Natural killer cell (primary cell): ENCODE measurements at regions not wholly inside any gene's neighbourhood (a gene's known extent, or its start where the extent isn't known, plus 50 kb on each side); places are given as distances from the start of the nearest gene placed in this dataset.

ENCODE experiments used
- ATAC-seq, 3 donors: fragments of 150-1000 bp in 2 of 3; fragments of 200-7000 bp in 1 of 3; cut with Tn5 transposase; 1 replicate in 1 of 3; 2 replicates in 2 of 3; pipeline ENCODE4 v1.10.0; 2021; ENCODE audit warnings: mild to moderate bottlenecking in 2 of 3, moderate library complexity in 2 of 3
- DNase-seq, 2 donors: peaks; one replicate each; pipeline versions ENCODE4 v3.0.0 to v3.0.0-alpha.2; 2013 to 2021; ENCODE audit warnings: mixed read lengths in 1 of 2
- H3K27ac ChIP-seq: one replicate; pipeline ENCODE4 v1.5.1; 2013; ENCODE audit warnings: mild to moderate bottlenecking, low read length
- H3K27me3 ChIP-seq: one replicate; pipeline ENCODE4 v1.6.1; 2013; ENCODE audit warnings: low read length; ENCODE audit not compliant: control insufficient read depth, insufficient read depth
- H3K36me3 ChIP-seq: one replicate; pipeline ENCODE4 v1.6.1; 2013; ENCODE audit warnings: low read length; ENCODE audit not compliant: control insufficient read depth, insufficient read depth
- H3K4me1 ChIP-seq: one replicate; pipeline ENCODE4 v1.6.1; 2013; ENCODE audit warnings: low read length; ENCODE audit not compliant: control insufficient read depth, insufficient read depth
- H3K4me3 ChIP-seq: one replicate; pipeline ENCODE4 v1.5.1; 2013; ENCODE audit warnings: low read length
- H3K9me3 ChIP-seq: one replicate; pipeline ENCODE4 v1.6.1; 2013; ENCODE audit warnings: low read length; ENCODE audit not compliant: control insufficient read depth, insufficient read depth
- H3K27ac Mint-ChIP-seq, 2 donors: one replicate each; pipeline ENCODE4 v1.8.0; 2022; ENCODE audit warnings: mild to moderate bottlenecking in 2 of 2, mixed read lengths in 2 of 2, moderate library complexity in 1 of 2
- H3K27me3 Mint-ChIP-seq, 2 donors: one replicate each; pipeline ENCODE4 v1.8.0; 2022; ENCODE audit warnings: low read depth in 2 of 2, mixed read lengths in 2 of 2
- H3K36me3 Mint-ChIP-seq: one replicate; pipeline ENCODE4 v1.8.0; 2022; ENCODE audit warnings: mixed read lengths
- H3K4me1 Mint-ChIP-seq, 2 donors: one replicate each; pipeline ENCODE4 v1.8.0; 2022; ENCODE audit warnings: mixed read lengths in 2 of 2
- H3K4me3 Mint-ChIP-seq: one replicate; pipeline ENCODE4 v1.8.0; 2022; ENCODE audit warnings: mild to moderate bottlenecking, moderate library complexity, mixed read lengths
- H3K9me3 Mint-ChIP-seq, 2 donors: one replicate each; pipeline ENCODE4 v1.8.0; 2022; ENCODE audit warnings: mixed read lengths in 2 of 2
- WGBS: methylation state at CpG from one replicate; pipeline ENCODE4 v1.1.7; 2013; ENCODE audit warnings: missing lambda C conversion rate; ENCODE audit not compliant: insufficient coverage; 5-methylcytosine and 5-hydroxymethylcytosine counted together
- intact Hi-C: fragments of 100-400 bp; cut with micrococcal nuclease; formaldehyde crosslinking; loops from one replicate; pipeline ENCODE4 v1.14.2; 2022
- TF ChIP-seq, protein P1 (sequence below): fragments of 200-600 bp; IDR thresholded peaks from one replicate; pipeline ENCODE4 v1.8.0; 2022; ENCODE audit warnings: antibody characterized with exemption

- intact Hi-C loops, result no loop called here
- no peak for ATAC-seq
- no peaks in the 10 kb centered on the region for H3K36me3 ChIP-seq
- no peaks in the 10 kb centered on the region for H3K36me3 Mint-ChIP-seq
- H3K4me3 ChIP-seq, result no peak overlapping the region
- no peak overlapping the region for H3K27ac ChIP-seq
- TF ChIP-seq, protein P1, sequence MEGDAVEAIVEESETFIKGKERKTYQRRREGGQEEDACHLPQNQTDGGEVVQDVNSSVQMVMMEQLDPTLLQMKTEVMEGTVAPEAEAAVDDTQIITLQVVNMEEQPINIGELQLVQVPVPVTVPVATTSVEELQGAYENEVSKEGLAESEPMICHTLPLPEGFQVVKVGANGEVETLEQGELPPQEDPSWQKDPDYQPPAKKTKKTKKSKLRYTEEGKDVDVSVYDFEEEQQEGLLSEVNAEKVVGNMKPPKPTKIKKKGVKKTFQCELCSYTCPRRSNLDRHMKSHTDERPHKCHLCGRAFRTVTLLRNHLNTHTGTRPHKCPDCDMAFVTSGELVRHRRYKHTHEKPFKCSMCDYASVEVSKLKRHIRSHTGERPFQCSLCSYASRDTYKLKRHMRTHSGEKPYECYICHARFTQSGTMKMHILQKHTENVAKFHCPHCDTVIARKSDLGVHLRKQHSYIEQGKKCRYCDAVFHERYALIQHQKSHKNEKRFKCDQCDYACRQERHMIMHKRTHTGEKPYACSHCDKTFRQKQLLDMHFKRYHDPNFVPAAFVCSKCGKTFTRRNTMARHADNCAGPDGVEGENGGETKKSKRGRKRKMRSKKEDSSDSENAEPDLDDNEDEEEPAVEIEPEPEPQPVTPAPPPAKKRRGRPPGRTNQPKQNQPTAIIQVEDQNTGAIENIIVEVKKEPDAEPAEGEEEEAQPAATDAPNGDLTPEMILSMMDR, result no peak
- H3K4me3 Mint-ChIP-seq, result no peak overlapping the region
- H3K4me1 ChIP-seq, result no peaks in the 10 kb centered on the region
- H3K9me3 ChIP-seq, result no peaks in the 10 kb centered on the region
- H3K27me3 ChIP-seq, result no peaks in the 10 kb centered on the region
- H3K27ac Mint-ChIP-seq, result no peak overlapping the region
- H3K4me1 Mint-ChIP-seq, result no peaks in the 10 kb centered on the region
- DNase-seq, result no peak
- peaks cover 2 to 3% of the 10 kb centered on the region in 2 donors for H3K9me3 Mint-ChIP-seq
- WGBS, result 81% methylated on average over 5 of the region's 5 CpGs
- H3K27me3 Mint-ChIP-seq, result peaks cover 0 to 3% of the 10 kb centered on the region in 2 donors
Measured at GRCh38 chr2:129135017-129135416, 816.3 kb upstream of the HS6ST1 start.

- WGBS, result 90% methylated on average over 2 of the region's 2 CpGs
- Histone ChIP-seq H3K27ac (no peak overlapping the region), H3K4me3 (no peak overlapping the region), H3K9me3 (no peaks in the 10 kb centered on the region), H3K36me3 (no peaks in the 10 kb centered on the region), H3K27me3 (no peaks in the 10 kb centered on the region), H3K4me1 (no peaks in the 10 kb centered on the region)
- Mint-ChIP-seq H3K9me3 (peaks cover 3% of the 10 kb centered on the region in 2 donors), H3K4me3 (no peak overlapping the region), H3K4me1 (no peaks in the 10 kb centered on the region), H3K27me3 (peaks cover 0 to 3% of the 10 kb centered on the region in 2 donors), H3K27ac (no peak overlapping the region), H3K36me3 (no peaks in the 10 kb centered on the region)
- DNase-seq, result no peak
- no peak for ATAC-seq
- TF ChIP-seq, protein P1, result no peak
- intact Hi-C loops, result no loop called here
Measured at GRCh38 chr2:129139380-129139779, 820.7 kb upstream of the HS6ST1 start.

DNA sequence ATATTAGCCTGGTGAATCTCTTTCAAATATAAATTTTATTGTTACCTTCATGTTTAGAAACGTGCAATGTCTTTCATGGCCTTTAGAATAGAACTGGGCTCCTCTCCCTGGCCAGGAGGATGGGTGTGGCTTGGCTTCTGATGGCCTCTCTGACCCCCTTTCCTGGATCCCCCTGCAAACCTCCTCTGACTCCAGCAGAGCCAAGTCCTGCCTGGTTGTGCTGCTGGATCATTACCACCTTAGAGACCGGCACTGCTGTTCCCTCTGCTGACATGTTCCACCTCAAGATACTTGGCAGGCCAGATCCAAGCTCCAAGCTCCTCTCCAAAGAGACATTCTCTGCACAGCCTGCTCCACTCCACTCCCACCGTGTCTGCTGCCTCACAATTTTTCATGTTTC is 823.8 kb upstream of the HS6ST1 start:
- Histone ChIP-seq H3K9me3 (peaks cover 4% of the 10 kb centered on the region), H3K4me3 (no peak overlapping the region), H3K36me3 (no peaks in the 10 kb centered on the region), H3K27me3 (no peaks in the 10 kb centered on the region), H3K27ac (no peak overlapping the region), H3K4me1 (no peaks in the 10 kb centered on the region)
- intact Hi-C loops, result no loop called here
- no peaks in the 10 kb centered on the region for H3K27me3 Mint-ChIP-seq
- peaks cover 3 to 5% of the 10 kb centered on the region in 2 donors for H3K9me3 Mint-ChIP-seq
- H3K4me3 Mint-ChIP-seq, result no peak overlapping the region
- ATAC-seq, result no peak
- TF ChIP-seq, protein P1, result no peak
- no peak overlapping the region for H3K27ac Mint-ChIP-seq
- no peaks in the 10 kb centered on the region for H3K4me1 Mint-ChIP-seq
- no peak for DNase-seq
- WGBS, result 77% methylated on average over 3 of the region's 3 CpGs
- H3K36me3 Mint-ChIP-seq, result no peaks in the 10 kb centered on the region

GRCh38 chr2:129144082-129144791 is 825.6 kb upstream of the HS6ST1 start:
- Histone ChIP-seq H3K4me3 (no peak overlapping the region), H3K9me3 (peaks cover 4% of the 10 kb centered on the region), H3K27me3 (no peaks in the 10 kb centered on the region), H3K27ac (no peak overlapping the region), H3K36me3 (no peaks in the 10 kb centered on the region), H3K4me1 (no peaks in the 10 kb centered on the region)
- H3K4me1 Mint-ChIP-seq, result no peaks in the 10 kb centered on the region
- H3K36me3 Mint-ChIP-seq, result peaks cover 3% of the 10 kb centered on the region
- no peaks in the 10 kb centered on the region for H3K27me3 Mint-ChIP-seq
- no peak for ATAC-seq
- TF ChIP-seq, protein P1, result no peak
- DNase-seq, result no peak
- peaks cover 2 to 4% of the 10 kb centered on the region in 2 donors for H3K9me3 Mint-ChIP-seq
- intact Hi-C loops, result no loop called here
- 94% methylated on average over 42 of the region's 42 CpGs for WGBS
- H3K27ac Mint-ChIP-seq, result no peak overlapping the region
- H3K4me3 Mint-ChIP-seq, result no peak overlapping the region
